Epithelial cell of esophagus (primary cell): ENCODE measurements at regions not wholly inside any gene's neighbourhood (a gene's known extent, or its start where the extent isn't known, plus 50 kb on each side); places are given as distances from the start of the nearest gene placed in this dataset.

ENCODE experiments used
- DNase-seq: peaks from one replicate; pipeline ENCODE4 v3.0.0; 2010; ENCODE audit warnings: low read depth
- H3K4me3 ChIP-seq: 2 replicates; pipeline ENCODE4 v1.5.1; 2011; ENCODE audit warnings: mild to moderate bottlenecking, low read length, control low read depth
- TF ChIP-seq, protein P1 (sequence below): IDR thresholded peaks from 2 replicates; pipeline ENCODE4 v1.5.1; 2011; ENCODE audit warnings: low read depth, mild to moderate bottlenecking, low read length, control low read depth, inconsistent platforms; ENCODE audit not compliant: insufficient read depth; ENCODE audit errors: missing control alignments

GRCh38 chr7:81507221-81507620, 262.6 kb downstream of the HGF start:
- H3K4me3 ChIP-seq: no peak overlapping the region
- DNase-seq: no peak
- TF ChIP-seq, protein P1, sequence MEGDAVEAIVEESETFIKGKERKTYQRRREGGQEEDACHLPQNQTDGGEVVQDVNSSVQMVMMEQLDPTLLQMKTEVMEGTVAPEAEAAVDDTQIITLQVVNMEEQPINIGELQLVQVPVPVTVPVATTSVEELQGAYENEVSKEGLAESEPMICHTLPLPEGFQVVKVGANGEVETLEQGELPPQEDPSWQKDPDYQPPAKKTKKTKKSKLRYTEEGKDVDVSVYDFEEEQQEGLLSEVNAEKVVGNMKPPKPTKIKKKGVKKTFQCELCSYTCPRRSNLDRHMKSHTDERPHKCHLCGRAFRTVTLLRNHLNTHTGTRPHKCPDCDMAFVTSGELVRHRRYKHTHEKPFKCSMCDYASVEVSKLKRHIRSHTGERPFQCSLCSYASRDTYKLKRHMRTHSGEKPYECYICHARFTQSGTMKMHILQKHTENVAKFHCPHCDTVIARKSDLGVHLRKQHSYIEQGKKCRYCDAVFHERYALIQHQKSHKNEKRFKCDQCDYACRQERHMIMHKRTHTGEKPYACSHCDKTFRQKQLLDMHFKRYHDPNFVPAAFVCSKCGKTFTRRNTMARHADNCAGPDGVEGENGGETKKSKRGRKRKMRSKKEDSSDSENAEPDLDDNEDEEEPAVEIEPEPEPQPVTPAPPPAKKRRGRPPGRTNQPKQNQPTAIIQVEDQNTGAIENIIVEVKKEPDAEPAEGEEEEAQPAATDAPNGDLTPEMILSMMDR: no peak

DNA sequence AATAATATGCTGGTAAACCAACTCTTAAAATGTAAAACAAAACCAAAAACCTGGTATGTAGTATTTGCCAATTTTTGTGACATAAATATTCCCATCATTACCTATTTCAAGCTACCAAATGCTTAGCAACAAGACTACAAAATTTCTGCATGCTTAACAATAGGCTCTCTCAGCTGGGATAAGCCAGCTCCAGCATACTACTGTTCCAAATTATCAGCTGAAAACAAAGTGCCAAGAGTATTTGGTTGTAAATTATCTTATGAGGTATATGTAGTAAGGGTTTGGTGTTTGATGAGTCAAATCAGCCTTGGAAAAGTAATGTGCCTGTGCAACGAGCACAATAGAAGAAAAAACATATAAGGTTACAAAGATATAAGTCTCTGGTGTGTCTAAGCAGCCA, 263.2 kb downstream of the HGF start:
- no peak overlapping the region for H3K4me3 ChIP-seq
- no peak for DNase-seq
- TF ChIP-seq, protein P1: no peak

GRCh38 chr7:81503771-81504170, 266.1 kb downstream of the HGF start:
- no peak overlapping the region for H3K4me3 ChIP-seq
- DNase-seq: no peak
- TF ChIP-seq, protein P1: no peak

GRCh38 chr7:81503336-81503735, 266.5 kb downstream of the HGF start:
- TF ChIP-seq, protein P1: no peak
- H3K4me3 ChIP-seq: no peak overlapping the region
- no peak for DNase-seq

DNA sequence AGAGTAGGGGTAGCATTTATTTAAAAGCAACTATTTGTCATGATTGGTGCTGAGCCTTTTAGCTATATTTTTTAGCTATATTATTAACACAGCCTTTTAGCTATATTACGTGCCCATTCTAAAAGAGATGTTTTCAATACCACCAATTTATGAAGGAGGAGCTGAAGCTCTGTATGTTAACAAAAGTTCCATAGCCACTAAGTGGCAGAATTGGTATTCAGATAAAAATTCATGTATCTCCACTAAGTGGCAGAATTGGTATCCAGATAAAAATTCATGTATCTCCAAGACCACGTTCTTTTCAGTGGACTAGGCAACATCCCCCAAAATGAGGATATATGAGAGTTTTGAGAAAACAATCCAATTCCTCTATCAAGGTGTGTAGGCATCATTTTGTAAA, 268.6 kb downstream of the HGF start:
- peak; percentile 8 for DNase-seq
- no peak overlapping the region for H3K4me3 ChIP-seq
- TF ChIP-seq, protein P1: peak; percentile 25

DNA sequence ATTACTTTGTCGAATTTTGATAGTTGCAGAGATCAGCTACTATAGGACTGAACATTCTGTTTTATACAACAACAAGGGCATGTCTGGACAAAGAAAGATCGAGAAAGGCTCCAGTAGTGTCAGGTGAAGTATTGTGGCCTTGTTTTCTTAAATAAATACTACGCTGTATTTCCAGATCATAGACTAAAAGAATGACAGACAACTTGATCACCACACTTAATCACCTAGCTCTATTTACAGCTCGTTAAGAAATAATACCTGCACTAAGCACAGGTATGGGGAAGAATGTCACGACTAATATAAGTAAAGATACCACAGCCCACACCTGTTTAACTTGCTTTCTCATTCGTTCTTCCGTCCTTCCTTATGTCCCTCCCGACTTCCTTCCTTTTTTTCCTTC, 269.2 kb downstream of the HGF start:
- DNase-seq: peak; percentile 62

More for the DNA sequence above, 269.2 kb downstream of the HGF start:
- H3K4me3 ChIP-seq: no peak overlapping the region
- TF ChIP-seq, protein P1: no peak
